K562 (cell line): ENCODE measurements at regions not wholly inside any gene's neighbourhood (a gene's known extent, or its start where the extent isn't known, plus 50 kb on each side); places are given as distances from the start of the nearest gene placed in this dataset.
"Not testable (repeated sequence)": the region's sequence is repeated elsewhere in the genome, so short reads cannot be mapped to it uniquely, and the experiment has no call there.

Source experiments
- ATAC-seq: fragments of 200-7000 bp; cut with Tn5 transposase; 3 replicates; pipeline ENCODE4 v1.9.1; 2020; ENCODE audit warnings: moderate library complexity
- BruUV-seq: library from RNA; stranded (reverse); fragments of 400-500 nt; replicated peaks from 2 replicates; lab custom pipeline; 2021; lab: Mats Ljungman, UMichigan
- CTCF ChIA-PET: fragments of 300-600 bp; formaldehyde crosslinking; extraction: SDS; loops from one replicate; lab custom pipeline; 2021; ENCODE audit warnings: low intra/inter-chr PET ratio; lab: Yijun Ruan, JAX
- POLR2A ChIA-PET: fragments of 300-600, 350-650 bp; sonication (Branson Sonifier 250); formaldehyde crosslinking; extraction: SDS; loops from one replicate; lab custom pipeline; 2021; ENCODE audit warnings: antibody characterized with exemption, inconsistent platforms; lab: Yijun Ruan, JAX
- DNase-seq, 4 experiments: peaks; one replicate each; pipeline versions ENCODE4 v3.0.0 to v3.0.0-alpha.2; 2011 to 2018; ENCODE audit warnings: low spot score in 3 of 4, mixed read lengths in 3 of 4; ENCODE audit errors: extremely low read depth in 1 of 4
- FAIRE-seq: peaks from 2 replicates; lab custom pipeline; 2011; peaks lifted over from hg19 to GRCh38; lab: Jason Lieb, UNC
- H2AFZ ChIP-seq: 2 replicates; pipeline ENCODE4 v1.6.0; 2011; ENCODE audit warnings: low read depth, low read length, control low read depth, inconsistent platforms
- H3K27ac ChIP-seq: fragments of 200-600 bp; 3 replicates; pipeline ENCODE4 v1.8.0; 2011; ENCODE audit warnings: low read depth, mild to moderate bottlenecking, control low read depth, inconsistent platforms, low read length, moderate library complexity, mixed read lengths; ENCODE audit errors: extremely low read depth
- H3K27me3 ChIP-seq, 2 experiments: fragments of 300-600 bp in 1 of 2; 2 replicates in 1 of 2; 3 replicates in 1 of 2; pipeline versions ENCODE4 v1.6.0 to v1.8.0; 2011; ENCODE audit warnings: inconsistent platforms in 2 of 2, low read length in 2 of 2, mild to moderate bottlenecking in 1 of 2, mixed read lengths in 1 of 2, moderate library complexity in 1 of 2; ENCODE audit not compliant: control insufficient read depth in 2 of 2, insufficient read depth in 2 of 2
- H3K36me3 ChIP-seq: fragments of 300-600 bp; 3 replicates; pipeline ENCODE4 v1.8.0; 2011; ENCODE audit warnings: mild to moderate bottlenecking, low read length, inconsistent platforms; ENCODE audit not compliant: control insufficient read depth, insufficient read depth
- H3K4me1 ChIP-seq, 2 experiments: fragments of 200-600 bp in 1 of 2; replicated peaks in 1 of 2; 2 replicates in 1 of 2; 3 replicates in 1 of 2; pipeline versions ENCODE4 v1.5.1 to v1.8.0; 2011; ENCODE audit warnings: inconsistent platforms in 2 of 2, low read length in 2 of 2, mild to moderate bottlenecking in 1 of 2, mixed read lengths in 1 of 2, moderate library complexity in 1 of 2; ENCODE audit not compliant: control insufficient read depth in 2 of 2, insufficient read depth in 2 of 2
- H3K4me2 ChIP-seq: 2 replicates; pipeline ENCODE4 v1.6.1; 2011; ENCODE audit warnings: low read length, control low read depth, inconsistent platforms, mixed read lengths; ENCODE audit not compliant: insufficient read depth
- H3K4me3 ChIP-seq: fragments of 200-600 bp; sonication (generic), shearing (Covaris generic); 2 replicates; pipeline ENCODE4 v1.5.1; 2016; ENCODE audit warnings: control low read depth, inconsistent platforms
- H3K79me2 ChIP-seq: fragments of 200-600 bp; 3 replicates; pipeline ENCODE4 v1.8.0; 2011; ENCODE audit warnings: low read length, inconsistent platforms; ENCODE audit not compliant: control insufficient read depth, insufficient read depth
- H3K9ac ChIP-seq, 2 experiments: 2 replicates each; pipeline versions ENCODE4 v1.6.0 to v1.6.1; 2011; ENCODE audit warnings: low read depth in 2 of 2, low read length in 2 of 2, control low read depth in 1 of 2, inconsistent platforms in 1 of 2, mild to moderate bottlenecking in 1 of 2, mixed read lengths in 1 of 2; ENCODE audit not compliant: insufficient read depth in 1 of 2
- H3K9me1 ChIP-seq: one replicate; pipeline ENCODE4 v1.6.0; 2011; ENCODE audit warnings: inconsistent platforms, mild to moderate bottlenecking, low read length, moderate library complexity; ENCODE audit not compliant: control insufficient read depth, insufficient read depth
- H3K9me3 ChIP-seq: replicated peaks from 2 replicates; pipeline ENCODE4 v1.5.1; 2011; ENCODE audit warnings: low read depth, low read length, inconsistent platforms; ENCODE audit not compliant: control insufficient read depth, insufficient read depth
- H4K20me1 ChIP-seq: replicated peaks from 2 replicates; pipeline ENCODE4 v1.6.1; 2011; ENCODE audit warnings: low read length, inconsistent platforms, mixed read lengths; ENCODE audit not compliant: control insufficient read depth, insufficient read depth
- DMBX1 ChIP-seq: fragments of 250-450 bp; sonication (Bioruptor Pico); IDR thresholded peaks from 2 replicates; pipeline ENCODE4 v1.8.0; 2022; ENCODE audit warnings: inconsistent platforms, mild to moderate bottlenecking, moderate library complexity, borderline replicate concordance
- KLF16 ChIP-seq: IDR thresholded peaks from 2 replicates; pipeline ENCODE4 v1.6.1; 2016; ENCODE audit warnings: antibody characterized with exemption
- MCM2 ChIP-seq: fragments of 450-650 bp; IDR thresholded peaks from 2 replicates; pipeline ENCODE4 v1.6.1; 2017; ENCODE audit warnings: low read depth, mild to moderate bottlenecking
- NR2C1 ChIP-seq, 2 experiments: fragments of 450-650 bp; IDR thresholded peaks; 2 replicates each; pipeline ENCODE4 v1.6.1; 2017; ENCODE audit warnings: mild to moderate bottlenecking in 2 of 2, antibody characterized with exemption in 1 of 2, inconsistent platforms in 1 of 2, missing compliant biosample characterization in 1 of 2, missing genetic modification characterization in 1 of 2
- ZFP36 ChIP-seq: fragments of 150-350 bp; IDR thresholded peaks from 2 replicates; pipeline ENCODE4 v1.6.1; 2018; ENCODE audit warnings: low read length, low read depth; ENCODE audit not compliant: partially characterized antibody
- ZNF23 ChIP-seq: fragments of 250-450 bp; sonication (Bioruptor Pico); IDR thresholded peaks from 2 replicates; pipeline ENCODE4 v1.4.0; 2020; ENCODE audit warnings: mild to moderate bottlenecking
- ZNF354B ChIP-seq: fragments of 250-450 bp; sonication (Bioruptor Pico); IDR thresholded peaks from 2 replicates; pipeline ENCODE4 v1.4.0; 2020
- WGBS: fragments of 100-300 bp; shearing (Covaris generic); methylation state at CpG from one replicate; pipeline ENCODE4 v1.1.6; 2016; ENCODE audit warnings: low coverage, mixed read lengths; ENCODE audit not compliant: insufficient coverage; ENCODE audit errors: missing lambda C conversion rate; 5-methylcytosine and 5-hydroxymethylcytosine counted together
- in situ Hi-C: fragments of 300-500 bp; cut with MboI; formaldehyde crosslinking; loops from 4 replicates; pipeline ENCODE4 v1.15.0; 2018; ENCODE audit warnings: inconsistent platforms, mixed read lengths
- intact Hi-C: fragments of 100-400 bp; cut with micrococcal nuclease; formaldehyde crosslinking; loops from 2 replicates; pipeline ENCODE4 v1.14.2; 2022

DNA sequence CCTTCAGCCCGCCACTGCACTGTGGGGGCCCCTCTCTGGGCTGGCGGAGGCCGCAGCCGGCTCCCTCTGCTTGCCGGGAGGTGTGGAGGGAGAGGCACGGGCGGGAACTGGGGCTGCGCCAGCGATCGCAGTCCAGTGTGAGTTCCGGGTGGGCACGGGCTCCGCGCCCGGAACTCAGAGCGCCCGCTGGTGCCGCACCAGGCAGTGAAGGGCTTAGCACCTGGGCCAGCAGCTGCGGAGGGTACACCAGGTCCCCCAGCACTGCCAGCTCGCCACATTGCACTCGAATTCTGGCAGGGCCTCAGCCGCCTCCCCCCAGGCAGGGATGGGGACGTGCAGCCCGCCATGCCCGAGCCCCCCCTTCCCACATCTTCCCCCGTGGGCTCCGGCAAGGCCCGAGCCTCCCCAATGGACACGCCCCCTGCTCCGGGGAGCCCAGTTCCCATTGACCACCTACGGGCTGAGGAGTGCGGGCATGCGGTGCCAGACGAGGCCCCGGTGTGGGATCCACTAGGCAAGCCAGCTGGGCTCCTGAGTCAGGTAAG lies 135.9 kb upstream of the RFC3 start:
- TF ChIP-seq NR2C1 (IDR thresholded peaks at IDR 0.05), result no peak
- TF ChIP-seq NR2C1 (tag; IDR thresholded peaks at IDR 0.05), result no peak
- no peak for TF ChIP-seq ZNF23
- TF ChIP-seq DMBX1 (CRISPR knock-in tag), result no peak
- no peak for TF ChIP-seq ZFP36
- TF ChIP-seq KLF16, result no peak
- TF ChIP-seq ZNF354B (CRISPR knock-in tag), result no peak
- TF ChIP-seq MCM2, result no peak
- intact Hi-C loops, result no loop called here
- H3K9me1 ChIP-seq, result no peaks in the 10 kb centered on the region
- no peaks in the 10 kb centered on the region for H3K79me2 ChIP-seq
- CTCF ChIA-PET, result no interaction called here
- H3K27me3 ChIP-seq, result no peaks in the 10 kb centered on the region
- BruUV-seq, result no TSS peak
- no peaks in the 10 kb centered on the region for H4K20me1 ChIP-seq
- H3K9ac ChIP-seq, result no peak overlapping the region
- no peak for FAIRE-seq
- no peak overlapping the region for H2AFZ ChIP-seq
- POLR2A ChIA-PET, result no interaction called here
- H3K9me3 ChIP-seq, result no peaks in the 10 kb centered on the region
- no peak for ATAC-seq
- no peak overlapping the region for H3K4me3 ChIP-seq
- H3K27ac ChIP-seq, result no peak overlapping the region
- no peak overlapping the region for H3K4me2 ChIP-seq
- H3K4me1 ChIP-seq, result no peaks in the 10 kb centered on the region; a peak in 1 of 5 replicates
- DNase-seq, result no peak
- 41% methylated on average over 12 of the region's 35 CpGs for WGBS
- H3K36me3 ChIP-seq, result no peaks in the 10 kb centered on the region
- in situ Hi-C loops, result no loop called here

DNA sequence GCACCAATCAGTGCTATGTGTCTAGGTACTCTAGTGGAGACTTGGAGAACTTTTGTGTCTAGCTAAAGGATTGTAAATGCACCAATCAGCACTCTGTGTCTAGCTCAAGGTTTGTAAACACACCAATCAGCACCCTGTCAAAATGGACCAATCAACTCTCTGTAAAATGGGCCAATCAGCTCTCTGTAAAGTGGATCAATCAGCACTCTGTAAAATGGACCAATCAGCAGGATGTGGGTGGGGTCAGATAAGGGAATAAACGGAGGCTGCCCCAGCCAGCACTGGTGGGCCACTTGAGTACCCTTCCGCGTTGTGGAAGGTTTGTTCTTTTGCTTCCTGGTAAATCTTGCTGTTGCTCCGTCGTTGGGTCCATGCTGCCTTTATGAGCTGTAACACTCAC lies 135.3 kb upstream of the RFC3 start:
- H2AFZ ChIP-seq, H3K9me1 ChIP-seq, H3K4me1 ChIP-seq, DNase-seq, H3K4me2 ChIP-seq, ATAC-seq, BruUV-seq, H3K36me3 ChIP-seq, in situ Hi-C loops, H3K27me3 ChIP-seq, CTCF ChIA-PET, POLR2A ChIA-PET, H3K27ac ChIP-seq, H3K79me2 ChIP-seq, H3K9me3 ChIP-seq, H4K20me1 ChIP-seq, H3K4me3 ChIP-seq, FAIRE-seq, H3K9ac ChIP-seq, intact Hi-C loops: not testable (repeated sequence)
- 6% methylated on average over 3 of the region's 5 CpGs for WGBS
